ENCODE measurements at regions not wholly inside any gene's neighbourhood (a gene's known extent, or its start where the extent isn't known, plus 50 kb on each side); places are given as distances from the start of the nearest gene placed in this dataset.

- H3K9me3 ChIP-seq (ENCODE audit: insufficient read depth, low read depth, low read length): no peaks in the 10 kb centered on the region
- H3K36me3 ChIP-seq (ENCODE audit: insufficient read depth, low read length): no peaks in the 10 kb centered on the region
- peaks cover 5% of the 10 kb centered on the region for H3K4me1 ChIP-seq (ENCODE audit: insufficient read depth, low read length, poor library complexity, severe bottlenecking)
- no peaks in the 10 kb centered on the region for H4K20me1 ChIP-seq (ENCODE audit: insufficient read depth, low read length, poor library complexity, severe bottlenecking)
- no peak overlapping the region for H3K4me3 ChIP-seq (ENCODE audit: low read length, poor library complexity, severe bottlenecking)
- no peaks in the 10 kb centered on the region for H3K27me3 ChIP-seq (ENCODE audit: insufficient read depth, low read length, poor library complexity, severe bottlenecking)
- H3K9me2 ChIP-seq (replicated peaks; ENCODE audit: low read depth, low read length): no peaks in the 10 kb centered on the region
- TF ChIP-seq EZH2phosphoT487 (IDR thresholded peaks at IDR 0.05; ENCODE audit: borderline replicate concordance): no peak
- TF ChIP-seq CTCF (conservative IDR thresholded peaks at IDR 0.05; ENCODE audit: low read length): no peak
- no peak overlapping the region for H3K4me2 ChIP-seq (ENCODE audit: low read depth, low read length, poor library complexity, severe bottlenecking)
- no peaks in the 10 kb centered on the region for H3F3A ChIP-seq (ENCODE audit: low read depth)
- no peak overlapping the region for H3K9ac ChIP-seq (ENCODE audit: low read depth, low read length, poor library complexity, severe bottlenecking)
- no peaks in the 10 kb centered on the region for H3K79me2 ChIP-seq (ENCODE audit: insufficient read depth, low read length)
- no peak overlapping the region for H2AFZ ChIP-seq (ENCODE audit: low read length)
Measured at GRCh38 chr17:54770836-54771235, 129.8 kb upstream of the TOM1L1 start.

DNA sequence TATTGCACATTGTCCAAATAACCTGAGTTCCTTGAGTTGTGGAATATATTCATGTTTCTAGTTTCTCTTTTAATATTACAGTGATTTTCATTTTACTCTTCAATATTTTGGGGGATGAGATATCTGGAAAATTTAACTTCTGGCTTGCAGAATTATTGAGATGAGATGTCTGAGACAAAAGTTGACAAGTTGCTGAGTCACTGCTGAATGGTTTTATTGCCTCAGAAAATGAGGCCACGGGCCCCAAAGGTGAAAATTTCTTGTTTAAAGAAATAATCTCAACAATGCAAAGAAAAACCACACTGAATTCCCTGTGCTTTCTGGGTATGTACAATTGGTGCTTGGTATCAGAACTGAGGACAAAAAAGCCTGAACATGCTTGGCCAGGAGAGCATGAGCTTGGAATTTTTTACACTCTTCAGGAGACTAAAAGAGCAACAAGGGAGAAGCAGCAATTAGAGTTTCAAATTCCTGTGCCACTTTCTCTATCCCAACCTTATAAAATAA, 129.2 kb upstream of the TOM1L1 start:
- H3K9me3 ChIP-seq (ENCODE audit: insufficient read depth, low read depth, low read length): no peaks in the 10 kb centered on the region
- H3K9me2 ChIP-seq (replicated peaks; ENCODE audit: low read depth, low read length): no peaks in the 10 kb centered on the region
- H3K4me3 ChIP-seq (ENCODE audit: low read length, poor library complexity, severe bottlenecking): no peak overlapping the region
- H2AFZ ChIP-seq (ENCODE audit: low read length): 0 out of 2 replicates have a peak overlapping the region, but pooled peaks have one; percentile 0
- H3K4me2 ChIP-seq (ENCODE audit: low read depth, low read length, poor library complexity, severe bottlenecking): peak overlapping the region; percentile 6
- H3K36me3 ChIP-seq (ENCODE audit: insufficient read depth, low read length): no peaks in the 10 kb centered on the region
- H3K9ac ChIP-seq (ENCODE audit: low read depth, low read length, poor library complexity, severe bottlenecking): no peak overlapping the region
- H3K79me2 ChIP-seq (ENCODE audit: insufficient read depth, low read length): no peaks in the 10 kb centered on the region
- peaks cover 5% of the 10 kb centered on the region for H3K4me1 ChIP-seq (ENCODE audit: insufficient read depth, low read length, poor library complexity, severe bottlenecking)
- H3F3A ChIP-seq (ENCODE audit: low read depth): no peaks in the 10 kb centered on the region
- no peaks in the 10 kb centered on the region for H4K20me1 ChIP-seq (ENCODE audit: insufficient read depth, low read length, poor library complexity, severe bottlenecking)
- H3K27me3 ChIP-seq (ENCODE audit: insufficient read depth, low read length, poor library complexity, severe bottlenecking): no peaks in the 10 kb centered on the region
- TF ChIP-seq EZH2phosphoT487 (IDR thresholded peaks at IDR 0.05; ENCODE audit: borderline replicate concordance) (no peak), CTCF (conservative IDR thresholded peaks at IDR 0.05; ENCODE audit: low read length) (no peak)

GRCh38 chr17:54780238-54780637, 120.4 kb upstream of the TOM1L1 start:
- no peak for TF ChIP-seq CTCF (conservative IDR thresholded peaks at IDR 0.05; ENCODE audit: low read length)
- no peak for TF ChIP-seq EZH2phosphoT487 (IDR thresholded peaks at IDR 0.05; ENCODE audit: borderline replicate concordance)
- no peaks in the 10 kb centered on the region for H3K9me3 ChIP-seq (ENCODE audit: insufficient read depth, low read depth, low read length)
- H3K9ac ChIP-seq (ENCODE audit: low read depth, low read length, poor library complexity, severe bottlenecking): no peak overlapping the region

More at GRCh38 chr17:54780238-54780637, 120.4 kb upstream of the TOM1L1 start:
- H3K4me3 ChIP-seq (ENCODE audit: low read length, poor library complexity, severe bottlenecking): no peak overlapping the region
- no peaks in the 10 kb centered on the region for H3K79me2 ChIP-seq (ENCODE audit: insufficient read depth, low read length)
- H4K20me1 ChIP-seq (ENCODE audit: insufficient read depth, low read length, poor library complexity, severe bottlenecking): no peaks in the 10 kb centered on the region
- H3K36me3 ChIP-seq (ENCODE audit: insufficient read depth, low read length): no peaks in the 10 kb centered on the region
- no peak overlapping the region for H2AFZ ChIP-seq (ENCODE audit: low read length)
- no peaks in the 10 kb centered on the region for H3K9me2 ChIP-seq (replicated peaks; ENCODE audit: low read depth, low read length)
- H3K4me1 ChIP-seq (ENCODE audit: insufficient read depth, low read length, poor library complexity, severe bottlenecking): no peaks in the 10 kb centered on the region
- no peaks in the 10 kb centered on the region for H3K27me3 ChIP-seq (ENCODE audit: insufficient read depth, low read length, poor library complexity, severe bottlenecking)
- H3F3A ChIP-seq (ENCODE audit: low read depth): no peaks in the 10 kb centered on the region
- H3K4me2 ChIP-seq (ENCODE audit: low read depth, low read length, poor library complexity, severe bottlenecking): no peak overlapping the region

All from Loucy (cell line).